Common myeloid progenitor, CD34-positive (primary cell): ENCODE measurements at regions not wholly inside any gene's neighbourhood (a gene's known extent, or its start where the extent isn't known, plus 50 kb on each side); places are given as distances from the start of the nearest gene placed in this dataset.

Experiments used
- CTCF ChIA-PET: fragments of 350-600 bp; sonication (Branson Sonifier 250); formaldehyde crosslinking; loops from one replicate; lab custom pipeline; 2021; ENCODE audit warnings: antibody characterized with exemption; lab: Charles Lee
- POLR2A ChIA-PET: fragments of 350-600 bp; sonication (Branson Sonifier 250); formaldehyde crosslinking; loops from one replicate; lab custom pipeline; 2021; ENCODE audit warnings: antibody characterized with exemption; lab: Charles Lee
- DNase-seq, 3 donors: peaks; one replicate each; pipeline versions ENCODE4 v3.0.0 to v3.0.0-alpha.2; 2013
- H3K27ac ChIP-seq, 2 experiments: 1 replicate in 1 of 2; 2 replicates in 1 of 2; pipeline ENCODE4 v1.7.0; 2013; ENCODE audit warnings: inconsistent platforms in 2 of 2, low read length in 2 of 2, mild to moderate bottlenecking in 2 of 2, low read depth in 1 of 2, moderate library complexity in 1 of 2; ENCODE audit not compliant: severe bottlenecking in 2 of 2, insufficient read depth in 1 of 2, poor library complexity in 1 of 2
- H3K27me3 ChIP-seq, 5 experiments: replicated peaks in 2 of 5; 1 replicate in 3 of 5; 2 replicates in 2 of 5; pipeline versions ENCODE4 v1.6.1 to v1.7.0; 2013; ENCODE audit warnings: low read length in 4 of 5, mild to moderate bottlenecking in 2 of 5, moderate library complexity in 2 of 5, inconsistent platforms in 1 of 5; ENCODE audit not compliant: insufficient read depth in 5 of 5, control insufficient read depth in 4 of 5
- H3K36me3 ChIP-seq, 4 experiments: 1 replicate in 2 of 4; 2 replicates in 2 of 4; pipeline versions ENCODE4 v1.6.1 to v1.7.0; 2013; ENCODE audit warnings: low read length in 3 of 4, control low read depth in 1 of 4, mild to moderate bottlenecking in 1 of 4; ENCODE audit not compliant: control insufficient read depth in 4 of 4, insufficient read depth in 4 of 4
- H3K4me1 ChIP-seq, 4 experiments: 1 replicate in 3 of 4; 2 replicates in 1 of 4; pipeline versions ENCODE4 v1.6.1 to v1.7.1; 2013; ENCODE audit warnings: low read length in 3 of 4, mild to moderate bottlenecking in 3 of 4, control low read depth in 1 of 4, inconsistent platforms in 1 of 4, moderate library complexity in 1 of 4; ENCODE audit not compliant: control insufficient read depth in 4 of 4, insufficient read depth in 4 of 4; ENCODE audit errors: control extremely low read depth in 1 of 4
- H3K4me3 ChIP-seq, 7 experiments: 1 replicate in 4 of 7; 2 replicates in 3 of 7; pipeline versions ENCODE4 v1.5.1 to v1.7.0; 2013; ENCODE audit warnings: mild to moderate bottlenecking in 7 of 7, low read length in 6 of 7, moderate library complexity in 6 of 7, inconsistent platforms in 2 of 7, low read depth in 2 of 7, control low read depth in 1 of 7; ENCODE audit not compliant: insufficient read depth in 4 of 7, control insufficient read depth in 1 of 7; ENCODE audit errors: extremely low read depth in 1 of 7
- H3K9me3 ChIP-seq, 5 experiments: 1 replicate in 4 of 5; 2 replicates in 1 of 5; pipeline versions ENCODE4 v1.6.1 to v1.7.1; 2013; ENCODE audit warnings: low read length in 4 of 5, mild to moderate bottlenecking in 2 of 5, inconsistent platforms in 1 of 5, low read depth in 1 of 5, moderate library complexity in 1 of 5; ENCODE audit not compliant: control insufficient read depth in 4 of 5, insufficient read depth in 2 of 5; ENCODE audit errors: control extremely low read depth in 1 of 5
- WGBS: methylation state at CpG from one replicate; pipeline ENCODE4 v1.1.5; 2013; ENCODE audit not compliant: insufficient coverage; 5-methylcytosine and 5-hydroxymethylcytosine counted together

GRCh38 chr3:115275896-115276295 is 128.8 kb upstream of the ZBTB20 start:
- WGBS: no CpG with 5 or more reads among the region's 1 CpG
- Histone ChIP-seq H3K9me3 (no peaks in the 10 kb centered on the region), H3K27ac (no peak overlapping the region), H3K27me3 (peaks cover 0 to 5% (median under 1%) of the 10 kb centered on the region in 5 experiments), H3K4me3 (no peak overlapping the region), H3K4me1 (no peaks in the 10 kb centered on the region), H3K36me3 (no peaks in the 10 kb centered on the region)
- no peak for DNase-seq
- ChIA-PET CTCF (no interaction called here), POLR2A (no interaction called here)

DNA sequence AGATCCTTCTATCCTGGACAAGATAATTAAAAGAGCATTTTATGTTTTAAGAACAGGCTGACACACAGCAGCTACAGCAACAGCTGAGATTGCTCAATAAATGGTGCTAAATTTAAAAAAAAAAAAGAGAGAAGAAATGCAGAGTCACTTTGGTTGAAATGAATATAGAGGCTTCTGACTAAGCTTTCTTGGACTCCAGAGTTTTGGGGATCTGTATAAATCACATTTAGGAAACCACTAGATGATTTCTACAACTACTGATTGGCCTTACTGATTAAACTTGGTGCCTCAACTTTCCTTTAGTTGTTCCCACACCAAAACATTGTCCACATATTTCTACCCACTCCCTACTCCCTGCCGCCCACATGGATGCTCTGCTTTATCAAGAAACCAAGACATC is 132.9 kb upstream of the ZBTB20 start:
- DNase-seq: peak in 2 of 3 donors; percentile 9 to 15
- no peaks in the 10 kb centered on the region for H3K36me3 ChIP-seq
- H3K4me3 ChIP-seq: no peak overlapping the region
- peaks cover 0 to 5% (median 0%) of the 10 kb centered on the region in 5 experiments for H3K27me3 ChIP-seq
- ChIA-PET POLR2A (no interaction called here), CTCF (no interaction called here)
- no CpG with 5 or more reads among the region's 1 CpG for WGBS
- no peaks in the 10 kb centered on the region for H3K9me3 ChIP-seq
- H3K4me1 ChIP-seq: no peaks in the 10 kb centered on the region
- H3K27ac ChIP-seq: no peak overlapping the region

- Histone ChIP-seq H3K27ac (no peak overlapping the region), H3K27me3 (peaks cover 0 to 5% (median 0%) of the 10 kb centered on the region in 5 experiments), H3K9me3 (no peaks in the 10 kb centered on the region), H3K36me3 (no peaks in the 10 kb centered on the region), H3K4me3 (no peak overlapping the region), H3K4me1 (no peaks in the 10 kb centered on the region)
- CTCF ChIA-PET: no interaction called here
- WGBS: 83% methylated on average over 1 of the region's 3 CpGs
- DNase-seq: no peak
- POLR2A ChIA-PET: no interaction called here
Observed at GRCh38 chr3:115280506-115280905, 133.4 kb upstream of the ZBTB20 start.

DNA sequence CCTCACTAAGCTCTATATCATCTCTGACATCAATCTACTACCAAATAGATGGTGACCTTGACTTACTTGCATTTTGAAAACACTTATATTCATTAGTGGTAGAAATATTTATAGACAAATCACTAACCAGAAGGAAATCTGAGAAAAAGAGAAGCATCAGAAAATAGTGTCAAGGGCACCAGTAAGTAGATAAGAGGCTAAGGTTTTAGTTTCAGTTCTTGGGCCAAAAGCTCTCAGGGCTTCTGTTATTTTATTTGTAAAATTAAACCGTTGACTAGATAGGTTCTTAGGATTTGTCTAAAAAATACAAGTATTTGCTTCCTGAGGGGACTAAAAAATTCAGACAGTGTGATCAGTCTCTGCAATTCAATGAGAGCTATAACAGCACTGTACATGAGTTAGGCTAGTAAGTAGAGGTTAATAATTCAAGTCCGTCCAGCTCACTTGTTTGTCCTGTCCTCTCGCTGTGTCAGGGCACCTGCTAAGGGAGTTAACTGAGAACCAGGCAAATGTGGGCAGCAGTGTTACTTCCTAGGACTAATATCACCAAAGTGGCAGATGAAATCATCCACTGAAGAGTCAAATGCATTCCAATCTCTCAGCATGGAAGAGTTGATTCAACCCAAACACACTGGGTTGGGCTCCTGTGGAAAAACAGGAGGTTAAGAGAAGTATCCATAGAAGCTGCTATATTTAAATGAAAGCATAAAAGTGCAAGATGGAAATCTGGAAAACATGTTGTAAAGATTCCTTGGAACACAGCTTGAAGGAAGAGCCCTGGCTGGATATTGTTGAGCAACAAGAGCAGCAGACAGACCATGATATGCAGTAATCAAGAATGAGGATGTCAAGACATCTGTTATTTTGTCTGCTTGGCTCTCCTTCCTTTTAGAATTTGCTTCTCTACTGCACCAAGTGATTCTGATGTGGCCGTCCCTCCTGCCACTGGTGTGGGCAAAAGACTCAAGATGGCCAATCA is 134.9 kb upstream of the ZBTB20 start:
- Histone ChIP-seq H3K27me3 (peaks cover 0 to 5% (median 0%) of the 10 kb centered on the region in 5 experiments), H3K27ac (no peak overlapping the region), H3K4me1 (no peaks in the 10 kb centered on the region), H3K4me3 (no peak overlapping the region), H3K36me3 (no peaks in the 10 kb centered on the region), H3K9me3 (no peaks in the 10 kb centered on the region)
- no peak for DNase-seq
- CTCF ChIA-PET: no interaction called here
- WGBS: 95% methylated on average over 3 of the region's 4 CpGs
- POLR2A ChIA-PET: no interaction called here

DNA sequence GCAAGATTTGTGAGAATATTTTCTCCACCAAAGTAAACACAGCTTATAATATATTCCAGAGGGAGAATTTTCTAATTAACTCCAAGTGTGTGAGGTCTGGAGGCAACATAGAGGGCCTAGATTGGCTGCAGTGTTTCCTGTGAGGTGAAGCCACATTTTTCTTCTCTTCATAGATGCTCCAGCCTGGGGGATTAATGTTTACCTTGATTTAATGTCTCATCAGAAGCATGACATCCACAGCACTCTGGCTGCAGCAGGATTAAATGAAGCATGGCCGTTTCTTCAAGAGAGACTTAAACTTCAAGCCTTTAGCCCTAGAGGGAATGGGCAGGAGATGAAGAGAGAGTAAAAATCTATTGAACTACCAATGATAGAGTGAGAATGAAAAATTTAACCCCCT is 137.9 kb upstream of the ZBTB20 start:
- H3K27me3 ChIP-seq: no peaks in the 10 kb centered on the region
- CTCF ChIA-PET: no interaction called here

GRCh38 chr3:115286529-115287197 is 139.6 kb upstream of the ZBTB20 start:
- WGBS: 100% methylated on average over 1 of the region's 2 CpGs
- H3K4me3 ChIP-seq: no peak overlapping the region
- ChIA-PET CTCF (no interaction called here), POLR2A (interaction anchor here (1.1 kb wide), 1 partner anchor 99 kb away, joined by 3 read pairs; no protein-coding TSS in a partner anchor)
- no peaks in the 10 kb centered on the region for H3K36me3 ChIP-seq
- no peak overlapping the region for H3K27ac ChIP-seq
- H3K27me3 ChIP-seq: no peaks in the 10 kb centered on the region
- no peaks in the 10 kb centered on the region for H3K9me3 ChIP-seq
- no peaks in the 10 kb centered on the region for H3K4me1 ChIP-seq
- no peak for DNase-seq

More for the DNA sequence above, 137.9 kb upstream of the ZBTB20 start:
- Histone ChIP-seq H3K4me1 (no peaks in the 10 kb centered on the region), H3K4me3 (no peak overlapping the region), H3K9me3 (no peaks in the 10 kb centered on the region), H3K36me3 (no peaks in the 10 kb centered on the region), H3K27ac (no peak overlapping the region)
- 100% methylated on average over 1 of the region's 1 CpG for WGBS
- POLR2A ChIA-PET: no interaction called here
- DNase-seq: no peak

DNA sequence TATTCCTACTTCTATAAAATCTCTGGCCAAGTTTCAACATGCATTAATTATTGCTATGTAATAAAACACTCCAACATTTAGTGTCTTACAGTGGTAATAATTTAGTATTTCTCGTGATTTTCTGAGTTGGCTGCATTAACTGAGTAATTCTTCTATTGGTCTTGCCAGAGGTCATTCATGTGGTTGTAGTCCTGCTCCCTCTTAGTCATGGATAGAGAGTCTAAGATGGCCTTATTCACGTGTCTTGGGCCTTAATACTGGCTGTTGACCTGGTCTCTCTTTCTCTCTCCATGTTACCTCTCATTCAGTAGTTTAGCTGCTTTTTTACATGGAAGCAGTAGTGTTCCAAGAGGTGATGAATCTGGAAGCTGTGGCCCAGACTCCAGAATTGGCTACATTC is 140.1 kb upstream of the ZBTB20 start:
- H3K27ac ChIP-seq: no peak overlapping the region
- ChIA-PET CTCF (no interaction called here), POLR2A (interaction anchor here (1.1 kb wide), 1 partner anchor 100 kb away, joined by 3 read pairs; no protein-coding TSS in a partner anchor)
- no peaks in the 10 kb centered on the region for H3K36me3 ChIP-seq
- H3K4me1 ChIP-seq: no peaks in the 10 kb centered on the region
- no peaks in the 10 kb centered on the region for H3K9me3 ChIP-seq
- WGBS: no CpG with 5 or more reads among the region's 2 CpGs
- H3K4me3 ChIP-seq: no peak overlapping the region
- DNase-seq: no peak
- H3K27me3 ChIP-seq: no peaks in the 10 kb centered on the region
